IMR-90 (cell line): ENCODE measurements at regions not wholly inside any gene's neighbourhood (a gene's known extent, or its start where the extent isn't known, plus 50 kb on each side); places are given as distances from the start of the nearest gene placed in this dataset.

Experiments used
- ATAC-seq: fragments of 200-7000 bp; cut with Tn5 transposase; 2 replicates; pipeline ENCODE4 v1.9.1; 2020; ENCODE audit warnings: low read depth, mild to moderate bottlenecking, moderate library complexity
- BruUV-seq: library from RNA; stranded (reverse); fragments of 400-500 nt; replicated peaks from 2 replicates; lab custom pipeline; 2021; lab: Mats Ljungman, UMichigan
- CTCF ChIA-PET: fragments of 300-600 bp; formaldehyde crosslinking; extraction: SDS; loops from one replicate; lab custom pipeline; 2021; ENCODE audit warnings: antibody characterized with exemption; lab: Yijun Ruan, JAX
- POLR2A ChIA-PET: fragments of 300-600 bp; sonication (Branson Sonifier 250); formaldehyde crosslinking; loops from one replicate; lab custom pipeline; 2022; ENCODE audit warnings: antibody characterized with exemption; ENCODE audit not compliant: unreplicated experiment; lab: Charles Lee
- DNase-seq: peaks from one replicate; pipeline ENCODE4 v3.0.0; 2013
- H2AFZ ChIP-seq: replicated peaks from 2 replicates; pipeline ENCODE3; 2013; ENCODE audit warnings: low read length, mild to moderate bottlenecking; ENCODE audit not compliant: poor library complexity
- H2AK5ac ChIP-seq: 2 replicates; pipeline ENCODE4 v1.6.1; 2013; ENCODE audit warnings: low read depth, low read length, inconsistent platforms
- H2AK9ac ChIP-seq: replicated peaks from 2 replicates; pipeline ENCODE3; 2013; ENCODE audit warnings: mild to moderate bottlenecking, low read depth, low read length, moderate library complexity; ENCODE audit not compliant: poor library complexity
- H2BK120ac ChIP-seq: 2 replicates; pipeline ENCODE4 v1.6.1; 2013; ENCODE audit warnings: low read depth, low read length, inconsistent platforms
- H2BK15ac ChIP-seq: 3 replicates; pipeline ENCODE4 v1.6.1; 2013; ENCODE audit warnings: low read depth, low read length, inconsistent platforms
- H2BK20ac ChIP-seq: 2 replicates; pipeline ENCODE4 v1.6.1; 2013; ENCODE audit warnings: low read depth, mild to moderate bottlenecking, inconsistent platforms, low read length, moderate library complexity
- H2BK5ac ChIP-seq: 2 replicates; pipeline ENCODE4 v1.6.1; 2013; ENCODE audit warnings: mild to moderate bottlenecking, low read depth, low read length, inconsistent platforms; ENCODE audit not compliant: poor library complexity, severe bottlenecking
- H3K14ac ChIP-seq: replicated peaks from 2 replicates; pipeline ENCODE4 v1.6.1; 2013; ENCODE audit warnings: low read depth, low read length, inconsistent platforms
- H3K18ac ChIP-seq: 2 replicates; pipeline ENCODE4 v1.6.1; 2013; ENCODE audit warnings: low read depth, low read length, control low read depth
- H3K23ac ChIP-seq: 2 replicates; pipeline ENCODE4 v1.6.1; 2013; ENCODE audit warnings: low read depth, low read length, inconsistent platforms
- H3K27ac ChIP-seq: 2 replicates; pipeline ENCODE4 v1.5.1; 2013; ENCODE audit warnings: mild to moderate bottlenecking, control low read depth, low read length; ENCODE audit not compliant: insufficient read depth
- H3K27me3 ChIP-seq: 2 replicates; pipeline ENCODE4 v1.6.1; 2013; ENCODE audit warnings: low read length; ENCODE audit not compliant: control insufficient read depth, insufficient read depth
- H3K36me3 ChIP-seq: 2 replicates; pipeline ENCODE4 v1.6.1; 2013; ENCODE audit warnings: low read length, mixed read lengths; ENCODE audit not compliant: control insufficient read depth, insufficient read depth
- H3K4ac ChIP-seq: 2 replicates; pipeline ENCODE4 v1.6.1; 2013; ENCODE audit warnings: low read depth, low read length, inconsistent platforms
- H3K4me1 ChIP-seq: 2 replicates; pipeline ENCODE4 v1.6.1; 2013; ENCODE audit warnings: low read length, mixed read lengths; ENCODE audit not compliant: control insufficient read depth, insufficient read depth
- H3K4me2 ChIP-seq: 2 replicates; pipeline ENCODE4 v1.6.1; 2013; ENCODE audit warnings: low read depth, mild to moderate bottlenecking, control low read depth, low read length, moderate library complexity
- H3K4me3 ChIP-seq: 2 replicates; pipeline ENCODE4 v1.5.1; 2013; ENCODE audit warnings: low read depth, mild to moderate bottlenecking, control low read depth, low read length, moderate library complexity; ENCODE audit not compliant: insufficient read depth
- H3K56ac ChIP-seq: 2 replicates; pipeline ENCODE4 v1.6.1; 2013; ENCODE audit warnings: low read length, inconsistent platforms; ENCODE audit not compliant: insufficient read depth; ENCODE audit errors: extremely low read depth
- H3K79me1 ChIP-seq, 2 experiments: 2 replicates each; pipeline ENCODE4 v1.6.1; 2013; ENCODE audit warnings: low read length in 2 of 2, inconsistent platforms in 1 of 2, low read depth in 1 of 2
- H3K9ac ChIP-seq: 2 replicates; pipeline ENCODE4 v1.6.1; 2013; ENCODE audit warnings: low read depth, low read length, control low read depth
- H3K9me1 ChIP-seq: 2 replicates; pipeline ENCODE4 v1.6.1; 2013; ENCODE audit warnings: low read length, inconsistent platforms; ENCODE audit not compliant: insufficient read depth
- H3K9me3 ChIP-seq: 2 replicates; pipeline ENCODE4 v1.6.1; 2013; ENCODE audit warnings: low read length; ENCODE audit not compliant: control insufficient read depth, insufficient read depth
- H4K20me1 ChIP-seq: 2 replicates; pipeline ENCODE4 v1.6.1; 2013; ENCODE audit warnings: low read length, inconsistent platforms; ENCODE audit not compliant: insufficient read depth
- H4K5ac ChIP-seq: 2 replicates; pipeline ENCODE4 v1.6.1; 2013; ENCODE audit warnings: mild to moderate bottlenecking, low read depth, low read length, control low read depth
- H4K8ac ChIP-seq, 2 experiments: 2 replicates each; pipeline ENCODE4 v1.6.1; 2013; ENCODE audit warnings: low read depth in 2 of 2, low read length in 2 of 2, control low read depth in 1 of 2, inconsistent platforms in 1 of 2
- H4K91ac ChIP-seq: 2 replicates; pipeline ENCODE4 v1.6.1; 2013; ENCODE audit warnings: low read depth, low read length, inconsistent platforms; ENCODE audit not compliant: insufficient read depth
- RFX5 ChIP-seq: IDR thresholded peaks from 2 replicates; pipeline ENCODE4 v1.8.0; 2012; ENCODE audit warnings: low read depth, mild to moderate bottlenecking, low read length, moderate library complexity
- WGBS, 2 experiments: methylation state at CpG; one replicate each; pipeline versions ENCODE4 v1.1.5 to v1.1.7; 2013; ENCODE audit warnings: missing lambda C conversion rate in 2 of 2; ENCODE audit not compliant: insufficient read length in 1 of 2; ENCODE audit errors: extremely low coverage in 2 of 2; 5-methylcytosine and 5-hydroxymethylcytosine counted together
- dilution Hi-C: fragments of 300-500 bp; cut with HindIII; formaldehyde crosslinking; loops from one replicate; pipeline ENCODE4 v1.14.3; 2018; ENCODE audit warnings: low sequenced_read_pairs; ENCODE audit not compliant: unreplicated experiment
- in situ Hi-C: fragments of 300-500 bp; cut with MboI; formaldehyde crosslinking; loops from 3 replicates; pipeline ENCODE4 v1.14.3; 2019; ENCODE audit warnings: low sequenced_read_pairs, inconsistent platforms, mixed read lengths
- intact Hi-C: fragments of 100-400 bp; cut with micrococcal nuclease; formaldehyde crosslinking; loops from 2 replicates; pipeline ENCODE4 v1.10.0; 2022

GRCh38 chr18:78031589-78031988 lies 781.9 kb downstream of the GALR1 start:
- Histone ChIP-seq H3K27me3 (no peaks in the 10 kb centered on the region), H3K79me1 (no peaks in the 10 kb centered on the region), H2AK9ac (no peak overlapping the region), H3K23ac (no peak overlapping the region), H3K9me1 (no peaks in the 10 kb centered on the region), H3K36me3 (no peaks in the 10 kb centered on the region), H3K9ac (no peak overlapping the region), H3K18ac (no peak overlapping the region), H4K5ac (no peak overlapping the region), H2BK15ac (no peak overlapping the region), H3K27ac (no peak overlapping the region), H3K4me3 (no peak overlapping the region), H2BK5ac (no peak overlapping the region), H3K56ac (no peak overlapping the region), H2AFZ (no peak overlapping the region), H2AK5ac (no peak overlapping the region), H2BK120ac (no peak overlapping the region), H4K91ac (no peak overlapping the region), H3K4me2 (no peak overlapping the region), H3K4ac (no peak overlapping the region), H3K9me3 (peaks cover 33% of the 10 kb centered on the region), H3K4me1 (no peaks in the 10 kb centered on the region), H2BK20ac (no peak overlapping the region), H4K20me1 (no peaks in the 10 kb centered on the region), H3K14ac (no peak overlapping the region), H4K8ac (no peak overlapping the region)
- in situ Hi-C loops (no loop called here), dilution Hi-C loops (no loop called here), intact Hi-C loops (no loop called here)
- POLR2A ChIA-PET: no interaction called here
- BruUV-seq: no TSS peak
- CTCF ChIA-PET: no interaction called here
- no peak for TF ChIP-seq RFX5
- no CpG with 5 or more reads among the region's 6 CpGs for WGBS, 2 experiments
- ATAC-seq (no peak), DNase-seq (no peak)
